Endothelial cell (in vitro differentiated cells): ENCODE measurements at regions not wholly inside any gene's neighbourhood (a gene's known extent, or its start where the extent isn't known, plus 50 kb on each side); places are given as distances from the start of the nearest gene placed in this dataset.

Experiments
- DNase-seq: peaks from one replicate; pipeline ENCODE4 v3.0.0; 2021; ENCODE audit warnings: low spot score
- H3K27ac Mint-ChIP-seq: one replicate; pipeline ENCODE4 v1.8.0; 2021; ENCODE audit warnings: mixed read lengths, inconsistent platforms; ENCODE audit not compliant: unreplicated experiment
- H3K27me3 Mint-ChIP-seq: one replicate; pipeline ENCODE4 v1.8.0; 2021; ENCODE audit warnings: mild to moderate bottlenecking, moderate library complexity, mixed read lengths, inconsistent platforms; ENCODE audit not compliant: unreplicated experiment
- H3K36me3 Mint-ChIP-seq: one replicate; pipeline ENCODE4 v1.8.0; 2021; ENCODE audit warnings: mild to moderate bottlenecking, low read depth, mixed read lengths, inconsistent platforms; ENCODE audit not compliant: unreplicated experiment
- H3K4me1 Mint-ChIP-seq: one replicate; pipeline ENCODE4 v1.8.0; 2021; ENCODE audit warnings: mild to moderate bottlenecking, mixed read lengths, inconsistent platforms; ENCODE audit not compliant: unreplicated experiment
- H3K4me3 Mint-ChIP-seq: one replicate; pipeline ENCODE4 v1.8.0; 2021; ENCODE audit warnings: mild to moderate bottlenecking, mixed read lengths, inconsistent platforms; ENCODE audit not compliant: unreplicated experiment
- H3K9me3 Mint-ChIP-seq: one replicate; pipeline ENCODE4 v1.8.0; 2021; ENCODE audit warnings: mixed read lengths, inconsistent platforms; ENCODE audit not compliant: unreplicated experiment
- CTCF ChIP-seq: fragments of 200-600 bp; sonication (generic); IDR thresholded peaks from one replicate; pipeline ENCODE4 v1.5.0; 2021; ENCODE audit warnings: antibody characterized with exemption; ENCODE audit not compliant: unreplicated experiment

- no peak overlapping the region for H3K4me3 Mint-ChIP-seq
- H3K9me3 Mint-ChIP-seq: no peaks in the 10 kb centered on the region
- no peaks in the 10 kb centered on the region for H3K4me1 Mint-ChIP-seq
- DNase-seq: no peak
- TF ChIP-seq CTCF: no peak
- H3K27ac Mint-ChIP-seq: no peak overlapping the region
- no peaks in the 10 kb centered on the region for H3K36me3 Mint-ChIP-seq
- no peaks in the 10 kb centered on the region for H3K27me3 Mint-ChIP-seq
Measured at GRCh38 chr13:50257646-50258045, 242.4 kb downstream of the KCNRG start.

GRCh38 chr13:50261130-50261901 is 246.1 kb downstream of the KCNRG start:
- TF ChIP-seq CTCF: no peak
- no peak for DNase-seq
- H3K9me3 Mint-ChIP-seq: no peaks in the 10 kb centered on the region
- no peak overlapping the region for H3K27ac Mint-ChIP-seq
- H3K4me3 Mint-ChIP-seq: no peak overlapping the region
- no peaks in the 10 kb centered on the region for H3K36me3 Mint-ChIP-seq
- H3K27me3 Mint-ChIP-seq: no peaks in the 10 kb centered on the region
- peaks cover 2% of the 10 kb centered on the region for H3K4me1 Mint-ChIP-seq

GRCh38 chr13:50267066-50267465 is 251.8 kb downstream of the KCNRG start:
- TF ChIP-seq CTCF: no peak
- Mint-ChIP-seq H3K9me3 (no peaks in the 10 kb centered on the region), H3K36me3 (no peaks in the 10 kb centered on the region), H3K27me3 (peaks cover 1% of the 10 kb centered on the region), H3K4me3 (no peak overlapping the region), H3K27ac (no peak overlapping the region), H3K4me1 (peaks cover 11% of the 10 kb centered on the region)
- no peak for DNase-seq

GRCh38 chr13:50267917-50268316 is 252.7 kb downstream of the KCNRG start:
- peaks cover 1% of the 10 kb centered on the region for H3K27me3 Mint-ChIP-seq
- no peaks in the 10 kb centered on the region for H3K36me3 Mint-ChIP-seq
- H3K4me1 Mint-ChIP-seq: peaks cover 11% of the 10 kb centered on the region
- no peak overlapping the region for H3K27ac Mint-ChIP-seq
- TF ChIP-seq CTCF: no peak
- no peak for DNase-seq
- H3K4me3 Mint-ChIP-seq: no peak overlapping the region
- no peaks in the 10 kb centered on the region for H3K9me3 Mint-ChIP-seq

GRCh38 chr13:50268500-50268899 is 253.3 kb downstream of the KCNRG start:
- Mint-ChIP-seq H3K27me3 (peaks cover 1% of the 10 kb centered on the region), H3K9me3 (no peaks in the 10 kb centered on the region), H3K36me3 (no peaks in the 10 kb centered on the region), H3K27ac (no peak overlapping the region), H3K4me3 (no peak overlapping the region), H3K4me1 (peaks cover 11% of the 10 kb centered on the region)
- no peak for TF ChIP-seq CTCF
- DNase-seq: no peak
